H9 (cell line): ENCODE measurements at regions not wholly inside any gene's neighbourhood (a gene's known extent, or its start where the extent isn't known, plus 50 kb on each side); places are given as distances from the start of the nearest gene placed in this dataset.

ENCODE experiments used
- DNase-seq: peaks from one replicate; pipeline ENCODE4 v3.0.0-alpha.2; 2017
- H2AFZ ChIP-seq: one replicate; pipeline ENCODE4 v1.6.1; 2013; ENCODE audit warnings: mild to moderate bottlenecking, low read length, control low read depth, moderate library complexity
- H2AK5ac ChIP-seq: 2 replicates; pipeline ENCODE4 v1.6.1; 2013; ENCODE audit warnings: low read length, control low read depth, mixed read lengths; ENCODE audit not compliant: insufficient read length
- H2BK120ac ChIP-seq: one replicate; pipeline ENCODE4 v1.6.1; 2013; ENCODE audit warnings: low read depth, mild to moderate bottlenecking, low read length, control low read depth, inconsistent platforms; ENCODE audit not compliant: poor library complexity, severe bottlenecking
- H2BK12ac ChIP-seq: 2 replicates; pipeline ENCODE4 v1.6.1; 2013; ENCODE audit warnings: low read length, control low read depth, mixed read lengths, low read depth; ENCODE audit not compliant: insufficient read length
- H2BK15ac ChIP-seq: 2 replicates; pipeline ENCODE4 v1.6.1; 2013; ENCODE audit warnings: low read depth, low read length, control low read depth
- H2BK20ac ChIP-seq: one replicate; pipeline ENCODE4 v1.6.1; 2013; ENCODE audit warnings: low read depth, mild to moderate bottlenecking, low read length, control low read depth, inconsistent platforms; ENCODE audit not compliant: poor library complexity, severe bottlenecking
- H2BK5ac ChIP-seq: 2 replicates; pipeline ENCODE4 v1.6.1; 2013; ENCODE audit warnings: low read length, control low read depth, mixed read lengths; ENCODE audit not compliant: insufficient read length
- H3K14ac ChIP-seq: 2 replicates; pipeline ENCODE4 v1.6.1; 2013; ENCODE audit warnings: low read length, control low read depth; ENCODE audit not compliant: insufficient read depth
- H3K18ac ChIP-seq: 2 replicates; pipeline ENCODE4 v1.6.1; 2013; ENCODE audit warnings: low read depth, mild to moderate bottlenecking, mixed read lengths, low read length, control low read depth; ENCODE audit not compliant: insufficient read length
- H3K23ac ChIP-seq: 2 replicates; pipeline ENCODE4 v1.6.1; 2013; ENCODE audit warnings: low read length, control low read depth, mixed read lengths, low read depth; ENCODE audit not compliant: insufficient read length
- H3K23me2 ChIP-seq: 2 replicates; pipeline ENCODE4 v1.6.1; 2013; ENCODE audit warnings: low read depth, mild to moderate bottlenecking, mixed read lengths, low read length, control low read depth; ENCODE audit not compliant: insufficient read length, poor library complexity, severe bottlenecking
- H3K27ac ChIP-seq: 2 replicates; pipeline ENCODE4 v1.5.1; 2013; ENCODE audit warnings: low read length, control low read depth, mixed read lengths, low read depth; ENCODE audit not compliant: insufficient read length
- H3K27me3 ChIP-seq: 2 replicates; pipeline ENCODE4 v1.6.1; 2013; ENCODE audit warnings: low read length, control low read depth, inconsistent platforms; ENCODE audit not compliant: insufficient read depth
- H3K4ac ChIP-seq: 2 replicates; pipeline ENCODE4 v1.6.1; 2013; ENCODE audit warnings: low read depth, mild to moderate bottlenecking, control low read depth, inconsistent platforms, low read length, moderate library complexity
- H3K4me1 ChIP-seq: 2 replicates; pipeline ENCODE4 v1.6.1; 2013; ENCODE audit warnings: low read length, control low read depth, inconsistent platforms; ENCODE audit not compliant: insufficient read depth
- H3K4me2 ChIP-seq: 2 replicates; pipeline ENCODE4 v1.6.1; 2013; ENCODE audit warnings: low read length, control low read depth, mixed read lengths; ENCODE audit not compliant: insufficient read length, insufficient read depth
- H3K56ac ChIP-seq: 2 replicates; pipeline ENCODE4 v1.6.1; 2013; ENCODE audit warnings: low read depth, mild to moderate bottlenecking, mixed read lengths, low read length, control low read depth; ENCODE audit not compliant: insufficient read length
- H3K79me1 ChIP-seq: 2 replicates; pipeline ENCODE4 v1.6.1; 2013; ENCODE audit warnings: low read depth, mild to moderate bottlenecking, moderate library complexity, low read length, control low read depth, inconsistent platforms; ENCODE audit not compliant: insufficient read depth, poor library complexity, severe bottlenecking
- H3K79me2 ChIP-seq: 2 replicates; pipeline ENCODE4 v1.6.1; 2013; ENCODE audit warnings: low read length, control low read depth, inconsistent platforms; ENCODE audit not compliant: insufficient read depth
- H3K9ac ChIP-seq: 2 replicates; pipeline ENCODE4 v1.6.1; 2013; ENCODE audit warnings: low read length, control low read depth, mixed read lengths; ENCODE audit not compliant: insufficient read length; ENCODE audit errors: extremely low read depth
- H3K9me3 ChIP-seq: one replicate; pipeline ENCODE4 v1.6.1; 2013; ENCODE audit warnings: low read depth, low read length, inconsistent platforms; ENCODE audit not compliant: control insufficient read depth
- H3T11ph ChIP-seq: one replicate; pipeline ENCODE4 v1.6.1; 2013; ENCODE audit warnings: mild to moderate bottlenecking, low read length, control low read depth, inconsistent platforms
- H4K20me1 ChIP-seq: one replicate; pipeline ENCODE4 v1.6.1; 2013; ENCODE audit not compliant: control insufficient read depth, insufficient read length, insufficient read depth
- H4K5ac ChIP-seq: 2 replicates; pipeline ENCODE4 v1.6.1; 2013; ENCODE audit warnings: low read depth, mild to moderate bottlenecking, mixed read lengths, low read length, control low read depth; ENCODE audit not compliant: insufficient read length
- H4K8ac ChIP-seq: replicated peaks from 2 replicates; pipeline ENCODE4 v1.6.1; 2013; ENCODE audit warnings: low read length, control low read depth, mixed read lengths, low read depth; ENCODE audit not compliant: insufficient read length
- H4K91ac ChIP-seq: 2 replicates; pipeline ENCODE4 v1.6.1; 2013; ENCODE audit warnings: low read depth, mild to moderate bottlenecking, moderate library complexity, mixed read lengths, low read length, control low read depth; ENCODE audit not compliant: insufficient read length
- H3K27ac Mint-ChIP-seq, 3 experiments: 2 replicates in 2 of 3; 3 replicates in 1 of 3; pipeline ENCODE4 v1.8.0; 2020 to 2021; ENCODE audit warnings: mixed read lengths in 3 of 3, mild to moderate bottlenecking in 1 of 3, moderate library complexity in 1 of 3
- H3K27me3 Mint-ChIP-seq: 2 replicates; pipeline ENCODE4 v1.8.0; 2021; ENCODE audit warnings: low read depth, mild to moderate bottlenecking, moderate library complexity, mixed read lengths
- H3K36me3 Mint-ChIP-seq, 3 experiments: 2 replicates in 2 of 3; 3 replicates in 1 of 3; pipeline ENCODE4 v1.8.0; 2020 to 2021; ENCODE audit warnings: low read depth in 3 of 3, mixed read lengths in 3 of 3; ENCODE audit not compliant: insufficient read depth in 1 of 3
- H3K4me1 Mint-ChIP-seq, 2 experiments: 2 replicates each; pipeline ENCODE4 v1.8.0; 2020; ENCODE audit warnings: mixed read lengths in 2 of 2
- H3K4me3 Mint-ChIP-seq, 2 experiments: 2 replicates in 1 of 2; 3 replicates in 1 of 2; pipeline ENCODE4 v1.8.0; 2020 to 2021; ENCODE audit warnings: mild to moderate bottlenecking in 2 of 2, mixed read lengths in 2 of 2, moderate library complexity in 1 of 2
- H3K9me3 Mint-ChIP-seq, 2 experiments: 2 replicates in 1 of 2; 3 replicates in 1 of 2; pipeline ENCODE4 v1.8.0; 2020; ENCODE audit warnings: mild to moderate bottlenecking in 2 of 2, mixed read lengths in 2 of 2, moderate library complexity in 1 of 2
- WGBS: extraction: QIAGEN DNeasy Blood & Tissue Kit; methylation state at CpG from one replicate; pipeline ENCODE4 v1.1.7; 2013; ENCODE audit warnings: missing lambda C conversion rate, low lambda C conversion rate, mixed read lengths; ENCODE audit not compliant: insufficient read length; ENCODE audit errors: extremely low coverage; 5-methylcytosine and 5-hydroxymethylcytosine counted together
- TF ChIP-seq, protein P1 (sequence below): fragments of 200-600 bp; sonication (generic); conservative IDR thresholded peaks from 3 replicates; pipeline ENCODE4 v1.8.0; 2021; ENCODE audit warnings: antibody characterized with exemption, mild to moderate bottlenecking

DNA sequence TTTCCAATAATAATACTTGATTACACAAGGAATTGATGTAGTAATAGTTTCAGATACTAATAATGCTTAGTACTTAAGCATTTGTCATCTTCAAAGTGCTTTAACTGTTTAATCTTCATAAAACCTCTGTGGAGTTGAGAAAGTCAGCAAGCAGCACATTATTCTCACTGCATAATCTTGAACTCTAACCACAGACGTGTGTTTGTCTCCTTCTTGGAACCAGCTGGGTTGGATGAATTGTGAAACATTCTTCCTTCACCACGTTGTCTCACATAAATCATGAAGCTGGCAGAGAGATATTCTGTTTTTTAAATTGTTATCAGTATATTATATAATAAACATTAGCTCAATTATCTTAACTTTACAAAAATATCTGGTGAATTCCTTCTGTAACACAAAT, 55.1 kb upstream of the LDAH start:
- Histone ChIP-seq H3K14ac (no peak overlapping the region), H2BK12ac (no peak overlapping the region), H4K8ac (no peak overlapping the region), H3K18ac (no peak overlapping the region), H3K9ac (no peak overlapping the region), H3K27ac (no peak overlapping the region), H4K20me1 (no peaks in the 10 kb centered on the region), H3K56ac (no peak overlapping the region), H3K79me2 (no peaks in the 10 kb centered on the region), H3K4ac (no peak overlapping the region), H2AK5ac (no peak overlapping the region), H3K9me3 (peaks cover 5% of the 10 kb centered on the region), H2AFZ (no peak overlapping the region), H2BK5ac (no peak overlapping the region), H3K27me3 (no peaks in the 10 kb centered on the region), H4K91ac (no peak overlapping the region), H3K4me2 (no peak overlapping the region), H2BK20ac (no peak overlapping the region), H3T11ph (no peak overlapping the region), H2BK15ac (no peak overlapping the region), H4K5ac (no peak overlapping the region), H2BK120ac (no peak overlapping the region), H3K23me2 (no peaks in the 10 kb centered on the region), H3K4me1 (no peaks in the 10 kb centered on the region), H3K79me1 (no peaks in the 10 kb centered on the region), H3K23ac (no peak overlapping the region)
- Mint-ChIP-seq H3K27ac (no peak overlapping the region), H3K9me3 (peaks cover 30 to 53% of the 10 kb centered on the region in 2 experiments), H3K27me3 (peaks cover 10% of the 10 kb centered on the region), H3K4me1 (no peaks in the 10 kb centered on the region), H3K36me3 (peaks cover 0 to 2% (median 0%) of the 10 kb centered on the region in 3 experiments; a peak in 1 of 7 replicates), H3K4me3 (no peak overlapping the region)
- DNase-seq, result no peak
- no CpG with 5 or more reads among the region's 2 CpGs for WGBS
- TF ChIP-seq, protein P1, sequence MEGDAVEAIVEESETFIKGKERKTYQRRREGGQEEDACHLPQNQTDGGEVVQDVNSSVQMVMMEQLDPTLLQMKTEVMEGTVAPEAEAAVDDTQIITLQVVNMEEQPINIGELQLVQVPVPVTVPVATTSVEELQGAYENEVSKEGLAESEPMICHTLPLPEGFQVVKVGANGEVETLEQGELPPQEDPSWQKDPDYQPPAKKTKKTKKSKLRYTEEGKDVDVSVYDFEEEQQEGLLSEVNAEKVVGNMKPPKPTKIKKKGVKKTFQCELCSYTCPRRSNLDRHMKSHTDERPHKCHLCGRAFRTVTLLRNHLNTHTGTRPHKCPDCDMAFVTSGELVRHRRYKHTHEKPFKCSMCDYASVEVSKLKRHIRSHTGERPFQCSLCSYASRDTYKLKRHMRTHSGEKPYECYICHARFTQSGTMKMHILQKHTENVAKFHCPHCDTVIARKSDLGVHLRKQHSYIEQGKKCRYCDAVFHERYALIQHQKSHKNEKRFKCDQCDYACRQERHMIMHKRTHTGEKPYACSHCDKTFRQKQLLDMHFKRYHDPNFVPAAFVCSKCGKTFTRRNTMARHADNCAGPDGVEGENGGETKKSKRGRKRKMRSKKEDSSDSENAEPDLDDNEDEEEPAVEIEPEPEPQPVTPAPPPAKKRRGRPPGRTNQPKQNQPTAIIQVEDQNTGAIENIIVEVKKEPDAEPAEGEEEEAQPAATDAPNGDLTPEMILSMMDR, result no peak
